Omental fat pad (tissue), 3 donors: ENCODE measurements at regions not wholly inside any gene's neighbourhood (a gene's known extent, or its start where the extent isn't known, plus 50 kb on each side); places are given as distances from the start of the nearest gene placed in this dataset.

Experiments
- ATAC-seq: fragments of 150-250 bp; one replicate; pipeline ENCODE4 v1.9.1; 2016; ENCODE audit warnings: mild to moderate bottlenecking, moderate library complexity; ENCODE audit not compliant: low FRiP score
- DNase-seq: peaks from one replicate; pipeline ENCODE4 v3.0.0-alpha.2; 2019; ENCODE audit warnings: low spot score
- TF ChIP-seq, protein P1 (sequence below), 3 donors: fragments of 450-650 bp; IDR thresholded peaks; one replicate each; pipeline ENCODE4 v1.5.1; 2016 to 2017; ENCODE audit warnings: antibody characterized with exemption in 3 of 3, mild to moderate bottlenecking in 3 of 3, moderate library complexity in 2 of 3

DNA sequence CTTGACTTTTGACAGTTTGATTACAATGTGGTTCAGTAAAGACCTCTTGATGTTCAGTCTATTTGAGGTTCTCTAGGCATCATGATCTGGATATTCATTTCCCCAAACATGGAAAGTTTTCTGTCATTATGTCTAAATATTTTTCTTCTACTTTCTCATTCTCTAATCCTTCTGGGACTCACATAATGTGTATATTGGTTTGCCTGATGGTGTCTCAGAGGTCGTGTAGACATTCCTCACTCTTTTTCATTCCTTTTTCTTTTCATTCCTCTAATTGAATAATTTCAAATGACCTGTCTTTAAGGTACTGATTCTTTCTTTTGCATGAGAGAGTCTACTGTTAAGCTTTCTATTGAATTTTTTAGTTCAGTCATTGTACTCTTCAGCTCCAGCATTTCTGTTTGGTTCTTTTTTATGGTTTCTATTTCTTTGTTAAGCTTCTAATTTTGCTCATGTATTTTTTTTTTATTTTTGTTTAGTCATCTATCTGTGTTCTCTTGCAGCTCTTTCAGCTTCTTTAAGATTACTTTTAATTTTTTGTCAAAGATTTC is 158.4 kb downstream of the GDAP2 start:
- DNase-seq, result no peak
- no peak for ATAC-seq
- TF ChIP-seq, protein P1, sequence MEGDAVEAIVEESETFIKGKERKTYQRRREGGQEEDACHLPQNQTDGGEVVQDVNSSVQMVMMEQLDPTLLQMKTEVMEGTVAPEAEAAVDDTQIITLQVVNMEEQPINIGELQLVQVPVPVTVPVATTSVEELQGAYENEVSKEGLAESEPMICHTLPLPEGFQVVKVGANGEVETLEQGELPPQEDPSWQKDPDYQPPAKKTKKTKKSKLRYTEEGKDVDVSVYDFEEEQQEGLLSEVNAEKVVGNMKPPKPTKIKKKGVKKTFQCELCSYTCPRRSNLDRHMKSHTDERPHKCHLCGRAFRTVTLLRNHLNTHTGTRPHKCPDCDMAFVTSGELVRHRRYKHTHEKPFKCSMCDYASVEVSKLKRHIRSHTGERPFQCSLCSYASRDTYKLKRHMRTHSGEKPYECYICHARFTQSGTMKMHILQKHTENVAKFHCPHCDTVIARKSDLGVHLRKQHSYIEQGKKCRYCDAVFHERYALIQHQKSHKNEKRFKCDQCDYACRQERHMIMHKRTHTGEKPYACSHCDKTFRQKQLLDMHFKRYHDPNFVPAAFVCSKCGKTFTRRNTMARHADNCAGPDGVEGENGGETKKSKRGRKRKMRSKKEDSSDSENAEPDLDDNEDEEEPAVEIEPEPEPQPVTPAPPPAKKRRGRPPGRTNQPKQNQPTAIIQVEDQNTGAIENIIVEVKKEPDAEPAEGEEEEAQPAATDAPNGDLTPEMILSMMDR (IDR thresholded peaks at IDR 0.05), result no peak

DNA sequence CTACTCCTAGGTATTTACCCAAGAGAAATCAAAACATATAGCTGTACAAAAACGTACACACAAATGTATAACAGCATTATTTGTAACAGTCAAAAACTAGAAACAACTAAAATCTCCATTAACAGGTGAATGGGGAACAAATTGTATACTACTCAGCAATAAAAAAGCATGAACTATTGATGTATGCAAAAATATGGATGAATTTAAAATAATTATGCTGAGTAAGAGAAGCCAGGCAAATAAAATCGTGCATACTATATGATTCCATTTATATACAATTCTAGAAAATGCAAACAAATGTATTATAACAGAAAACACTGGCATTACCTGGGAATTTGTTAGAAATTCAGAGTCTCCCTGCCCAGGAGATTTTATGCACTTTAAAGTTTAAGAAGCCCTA is 150.1 kb downstream of the GDAP2 start:
- no peak for ATAC-seq
- TF ChIP-seq, protein P1 (IDR thresholded peaks at IDR 0.05), result no peak
- no peak for DNase-seq

GRCh38 chr1:117780687-117781475 is 148.5 kb downstream of the GDAP2 start:
- TF ChIP-seq, protein P1 (IDR thresholded peaks at IDR 0.05), result no peak
- ATAC-seq (no peak), DNase-seq (no peak)

- DNase-seq (no peak), ATAC-seq (no peak)
- TF ChIP-seq, protein P1 (IDR thresholded peaks at IDR 0.05), result no peak
Measured at GRCh38 chr1:117782056-117782455, 147.4 kb downstream of the GDAP2 start.

- TF ChIP-seq, protein P1 (IDR thresholded peaks at IDR 0.05), result no peak
- ATAC-seq (no peak), DNase-seq (no peak)
Measured at GRCh38 chr1:117783606-117784396, 145.6 kb downstream of the GDAP2 start.

DNA sequence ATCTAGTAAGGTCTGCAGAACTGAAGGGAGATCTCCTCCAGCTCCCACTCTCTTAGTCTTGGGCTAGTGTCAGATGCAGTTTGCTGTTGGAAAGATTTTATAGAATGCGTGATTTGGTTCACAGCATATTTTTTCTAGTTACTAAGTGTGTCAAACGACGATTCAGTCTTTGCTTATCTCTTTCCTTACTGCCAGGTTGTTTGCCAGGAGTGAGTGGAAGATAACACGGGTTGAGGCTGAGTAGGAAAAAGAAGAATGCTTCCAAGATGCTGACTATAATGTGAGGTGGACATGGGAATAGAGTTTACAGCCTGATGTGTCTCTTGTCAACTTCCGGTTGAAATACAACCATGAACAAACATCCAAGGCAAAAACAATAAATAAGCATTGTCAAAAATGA is 141.4 kb downstream of the GDAP2 start:
- ATAC-seq, result no peak
- no peak for DNase-seq
- TF ChIP-seq, protein P1 (IDR thresholded peaks at IDR 0.05), result no peak
